HG02870 (cell line): ENCODE measurements at regions not wholly inside any gene's neighbourhood (a gene's known extent, or its start where the extent isn't known, plus 50 kb on each side); places are given as distances from the start of the nearest gene placed in this dataset.

Experiments used
- ATAC-seq: cut with Tn5 transposase; IDR thresholded peaks from one replicate; pipeline ENCODE4 v1.9.1; 2021; ENCODE audit warnings: mild to moderate bottlenecking, moderate library complexity; ENCODE audit not compliant: unreplicated experiment

- ATAC-seq, result no peak
Observed at GRCh38 chr1:118739501-118739900, 248.6 kb downstream of the TBX15 start.

GRCh38 chr1:118736322-118736721 lies 251.8 kb downstream of the TBX15 start:
- no peak for ATAC-seq

- no peak for ATAC-seq
Observed at GRCh38 chr1:118717893-118718292, 270.2 kb downstream of the TBX15 start.

- no peak for ATAC-seq
Observed at GRCh38 chr1:118716775-118717174, 271.4 kb downstream of the TBX15 start.

- ATAC-seq, result no peak
Observed at GRCh38 chr1:118711356-118711755, 276.8 kb downstream of the TBX15 start.

GRCh38 chr1:118698911-118699310 lies 289.2 kb downstream of the TBX15 start:
- no peak for ATAC-seq

- ATAC-seq, result no peak
Observed at GRCh38 chr1:118692143-118692542, 296.0 kb downstream of the TBX15 start.

- no peak for ATAC-seq
Observed at GRCh38 chr1:118688891-118689290, 299.3 kb downstream of the TBX15 start.

GRCh38 chr1:118661769-118662320 lies 326.3 kb downstream of the TBX15 start:
- no peak for ATAC-seq

GRCh38 chr1:118660769-118661168 lies 327.4 kb downstream of the TBX15 start:
- no peak for ATAC-seq

- ATAC-seq, result no peak
Observed at GRCh38 chr1:118659646-118660045, 328.5 kb downstream of the TBX15 start.

GRCh38 chr1:118650107-118650807 lies 337.9 kb downstream of the TBX15 start:
- no peak for ATAC-seq

- ATAC-seq, result no peak
Observed at GRCh38 chr1:118649369-118650106, 338.6 kb downstream of the TBX15 start.

- ATAC-seq, result no peak
Observed at GRCh38 chr1:118636004-118636403, 352.1 kb downstream of the TBX15 start.

GRCh38 chr1:118627435-118627834 lies 360.7 kb downstream of the TBX15 start:
- ATAC-seq, result no peak

- ATAC-seq, result no peak
Observed at GRCh38 chr1:118621839-118622238, 366.3 kb downstream of the TBX15 start.

GRCh38 chr1:118618618-118619340 lies 369.4 kb downstream of the TBX15 start:
- no peak for ATAC-seq

GRCh38 chr1:118617916-118618315 lies 370.2 kb downstream of the TBX15 start:
- ATAC-seq, result no peak

GRCh38 chr1:118615066-118615465 lies 373.1 kb downstream of the TBX15 start:
- no peak for ATAC-seq

GRCh38 chr1:118589238-118589846 lies 398.8 kb downstream of the TBX15 start:
- ATAC-seq, result no peak

- no peak for ATAC-seq
Observed at GRCh38 chr1:118588566-118588965, 399.6 kb downstream of the TBX15 start.
